ENCODE measurements at regions not wholly inside any gene's neighbourhood (a gene's known extent, or its start where the extent isn't known, plus 50 kb on each side); places are given as distances from the start of the nearest gene placed in this dataset.

GRCh38 chr7:46344533-46344932 lies 423.5 kb upstream of the IGFBP3 start:
- H3K27ac ChIP-seq (ENCODE audit: low read depth, low read length, poor library complexity, severe bottlenecking) = no peak overlapping the region
- no peaks in the 10 kb centered on the region for H3K9me3 ChIP-seq (ENCODE audit: low read length)
- no peak overlapping the region for H2AFZ ChIP-seq (ENCODE audit: low read length)
- H3K9me2 ChIP-seq (ENCODE audit: insufficient read depth, low read length) = no peaks in the 10 kb centered on the region
- no peaks in the 10 kb centered on the region for H3K79me2 ChIP-seq (ENCODE audit: insufficient read depth, low read depth, low read length)
- POLR2A ChIA-PET = no interaction called here
- no peak overlapping the region for H3K4me2 ChIP-seq (ENCODE audit: low read length)
- TF ChIP-seq EZH2phosphoT487 (IDR thresholded peaks at IDR 0.05; ENCODE audit: borderline replicate concordance, low read depth, low read length) = no peak
- TF ChIP-seq CTCF (conservative IDR thresholded peaks at IDR 0.05; ENCODE audit: low read length) = no peak
- intact Hi-C loops (cut with micrococcal nuclease; ENCODE audit: unreplicated experiment) = loop anchor here (10.0 kb wide), 1 partner anchor 60 kb away; no protein-coding TSS in a partner anchor
- H3K36me3 ChIP-seq (ENCODE audit: insufficient read depth, low read length) = no peaks in the 10 kb centered on the region
- no peak for DNase-seq (ENCODE audit: low spot score)
- no peaks in the 10 kb centered on the region for H4K20me1 ChIP-seq (ENCODE audit: insufficient read depth, low read length)
- no peaks in the 10 kb centered on the region for H3K4me1 ChIP-seq (ENCODE audit: insufficient read depth, low read length, poor library complexity, severe bottlenecking)
- CTCF ChIA-PET (ENCODE audit: unreplicated experiment) = no interaction called here
- no peak overlapping the region for H3K4me3 ChIP-seq (ENCODE audit: low read depth, low read length, poor library complexity, severe bottlenecking)
- BruUV-seq (replicated peaks) = no TSS peak

- no TSS peak for BruUV-seq (replicated peaks)
- no peak for TF ChIP-seq CTCF (conservative IDR thresholded peaks at IDR 0.05; ENCODE audit: low read length)
- no peak for TF ChIP-seq EZH2phosphoT487 (IDR thresholded peaks at IDR 0.05; ENCODE audit: borderline replicate concordance, low read depth, low read length)
- H3K9me3 ChIP-seq (ENCODE audit: low read length) = no peaks in the 10 kb centered on the region
- no peak overlapping the region for H2AFZ ChIP-seq (ENCODE audit: low read length)
- H3K36me3 ChIP-seq (ENCODE audit: insufficient read depth, low read length) = no peaks in the 10 kb centered on the region
- H3K4me3 ChIP-seq (ENCODE audit: low read depth, low read length, poor library complexity, severe bottlenecking) = no peak overlapping the region
- H3K9me2 ChIP-seq (ENCODE audit: insufficient read depth, low read length) = no peaks in the 10 kb centered on the region
- POLR2A ChIA-PET = interaction anchor here (0.5 kb wide), 1 partner anchor 84 kb away, joined by 3 read pairs; no protein-coding TSS in a partner anchor
- H4K20me1 ChIP-seq (ENCODE audit: insufficient read depth, low read length) = no peaks in the 10 kb centered on the region
- intact Hi-C loops (cut with micrococcal nuclease; ENCODE audit: unreplicated experiment) = loop anchor here (10.0 kb wide), 1 partner anchor 59 kb away; no protein-coding TSS in a partner anchor
- H3K4me1 ChIP-seq (ENCODE audit: insufficient read depth, low read length, poor library complexity, severe bottlenecking) = no peaks in the 10 kb centered on the region
- H3K27ac ChIP-seq (ENCODE audit: low read depth, low read length, poor library complexity, severe bottlenecking) = no peak overlapping the region
- CTCF ChIA-PET (ENCODE audit: unreplicated experiment) = no interaction called here
- no peak overlapping the region for H3K4me2 ChIP-seq (ENCODE audit: low read length)
- H3K79me2 ChIP-seq (ENCODE audit: insufficient read depth, low read depth, low read length) = no peaks in the 10 kb centered on the region
- no peak for DNase-seq (ENCODE audit: low spot score)
These were observed 422.7 kb upstream of the IGFBP3 start for GRCh38 chr7:46343802-46344201.

- intact Hi-C loops (cut with micrococcal nuclease; ENCODE audit: unreplicated experiment) = no loop called here
- no TSS peak for BruUV-seq (replicated peaks)
- CTCF ChIA-PET (ENCODE audit: unreplicated experiment) = no interaction called here
These were observed 401.9 kb upstream of the IGFBP3 start for GRCh38 chr7:46322937-46323336.

More at GRCh38 chr7:46322937-46323336, 401.9 kb upstream of the IGFBP3 start:
- POLR2A ChIA-PET = no interaction called here
- Histone ChIP-seq H3K4me1 (ENCODE audit: insufficient read depth, low read length, poor library complexity, severe bottlenecking) (no peaks in the 10 kb centered on the region), H3K36me3 (ENCODE audit: insufficient read depth, low read length) (no peaks in the 10 kb centered on the region), H3K4me3 (ENCODE audit: low read depth, low read length, poor library complexity, severe bottlenecking) (no peak overlapping the region), H3K9me2 (ENCODE audit: insufficient read depth, low read length) (no peaks in the 10 kb centered on the region; the same call in 1 of the 2 replicates), H3K79me2 (ENCODE audit: insufficient read depth, low read depth, low read length) (no peaks in the 10 kb centered on the region), H3K27ac (ENCODE audit: low read depth, low read length, poor library complexity, severe bottlenecking) (no peak overlapping the region), H4K20me1 (ENCODE audit: insufficient read depth, low read length) (no peaks in the 10 kb centered on the region), H2AFZ (ENCODE audit: low read length) (no peak overlapping the region), H3K9me3 (ENCODE audit: low read length) (no peaks in the 10 kb centered on the region), H3K4me2 (ENCODE audit: low read length) (no peak overlapping the region)
- TF ChIP-seq EZH2phosphoT487 (IDR thresholded peaks at IDR 0.05; ENCODE audit: borderline replicate concordance, low read depth, low read length) = no peak
- TF ChIP-seq CTCF (conservative IDR thresholded peaks at IDR 0.05; ENCODE audit: low read length) = no peak
- no peak for DNase-seq (ENCODE audit: low spot score)
